Fibroblast of skin of left biceps (primary cell): ENCODE measurements at regions not wholly inside any gene's neighbourhood (a gene's known extent, or its start where the extent isn't known, plus 50 kb on each side); places are given as distances from the start of the nearest gene placed in this dataset.
A peak's percentile ranks its signal among the peaks of the same experiment; 100 is the strongest.
"Not testable (repeated sequence)": the region's sequence is repeated elsewhere in the genome, so short reads cannot be mapped to it uniquely, and the experiment has no call there.

Experiments
- DNase-seq, 2 experiments: peaks; one replicate each; pipeline ENCODE4 v3.0.0-alpha.2; 2013; ENCODE audit warnings: low read depth in 2 of 2

DNA sequence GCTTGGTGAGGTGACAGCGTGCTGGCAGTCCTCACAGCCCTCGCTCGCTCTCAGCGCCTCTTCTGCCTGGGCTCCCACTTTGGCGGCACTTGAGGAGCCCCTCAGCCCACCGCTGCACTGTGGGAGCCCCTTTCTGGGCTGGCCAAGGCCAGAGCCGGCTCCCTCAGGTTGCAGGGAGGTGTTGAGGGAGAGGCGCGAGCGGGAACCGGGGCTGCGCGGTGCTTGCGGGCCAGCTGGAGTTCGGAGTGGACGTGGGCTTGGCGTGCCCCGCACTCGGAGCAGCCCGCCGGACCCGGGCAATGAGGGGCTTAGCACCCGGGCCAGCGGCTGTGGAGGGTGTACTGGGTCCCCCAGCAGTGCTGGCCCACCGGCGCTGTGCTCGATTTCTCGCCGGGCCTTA lies 134.2 kb upstream of the BASP1 start:
- DNase-seq = not testable (repeated sequence)

DNA sequence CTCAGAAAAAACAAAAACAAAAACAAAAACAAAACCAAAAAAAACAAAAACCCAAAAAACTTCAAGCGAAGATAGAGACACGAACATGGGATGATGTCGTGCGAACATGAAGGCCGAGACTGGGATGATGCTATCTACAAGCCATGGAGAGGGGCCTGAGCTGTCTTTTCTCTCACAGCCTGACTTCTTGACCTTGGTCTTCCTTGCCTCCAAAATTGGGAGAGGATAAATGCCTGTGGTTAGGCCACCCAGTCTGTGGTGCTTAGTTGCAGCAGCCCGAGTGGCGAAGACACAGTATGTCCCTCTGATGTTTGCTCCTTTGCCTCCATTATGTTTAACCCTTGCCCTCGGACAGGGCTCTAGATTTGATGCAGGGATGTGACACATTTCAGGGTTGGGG lies 130.4 kb upstream of the BASP1 start:
- DNase-seq = no peak

DNA sequence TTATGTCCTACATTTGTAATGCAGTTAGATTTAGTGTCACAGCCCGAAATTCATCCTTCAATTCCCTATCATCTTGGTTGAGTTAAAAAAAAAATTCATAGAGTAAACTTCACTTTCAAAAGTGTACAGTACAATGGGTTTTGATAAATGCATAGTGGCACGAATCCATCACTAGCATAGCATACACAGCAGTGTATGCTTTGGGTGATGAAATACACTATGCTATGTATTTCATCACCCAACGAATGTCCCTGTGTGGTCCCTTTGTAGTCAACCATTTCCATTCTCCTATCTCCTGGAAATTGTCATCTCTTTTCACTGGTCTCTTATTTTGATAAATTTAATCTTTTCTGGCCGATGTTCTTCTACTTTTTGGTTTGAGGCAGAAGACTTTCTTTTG lies 129.4 kb upstream of the BASP1 start:
- no peak for DNase-seq

- no peak for DNase-seq
These were observed 128.4 kb upstream of the BASP1 start for GRCh38 chr5:17089001-17089400.

GRCh38 chr5:17089690-17090089 lies 127.7 kb upstream of the BASP1 start:
- DNase-seq = no peak

DNA sequence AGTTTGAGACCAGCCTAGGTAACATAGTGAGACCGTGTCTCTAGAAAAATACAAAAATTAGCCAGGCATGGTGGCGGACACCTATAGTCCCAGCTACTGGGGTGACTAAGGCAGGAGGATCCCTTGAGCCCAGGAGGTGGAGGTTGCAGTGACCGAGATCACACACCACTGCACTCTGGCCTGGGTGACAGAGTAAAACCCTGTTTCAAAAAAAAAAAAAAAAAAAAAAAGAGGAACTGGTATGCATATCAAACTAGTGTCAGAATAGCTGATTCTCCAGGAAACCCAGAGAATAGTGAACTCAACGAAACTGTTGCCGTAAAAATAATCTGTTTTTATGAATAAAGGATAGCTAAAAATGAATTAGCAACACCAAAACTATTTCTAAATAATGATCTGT lies 126.6 kb upstream of the BASP1 start:
- DNase-seq = no peak

DNA sequence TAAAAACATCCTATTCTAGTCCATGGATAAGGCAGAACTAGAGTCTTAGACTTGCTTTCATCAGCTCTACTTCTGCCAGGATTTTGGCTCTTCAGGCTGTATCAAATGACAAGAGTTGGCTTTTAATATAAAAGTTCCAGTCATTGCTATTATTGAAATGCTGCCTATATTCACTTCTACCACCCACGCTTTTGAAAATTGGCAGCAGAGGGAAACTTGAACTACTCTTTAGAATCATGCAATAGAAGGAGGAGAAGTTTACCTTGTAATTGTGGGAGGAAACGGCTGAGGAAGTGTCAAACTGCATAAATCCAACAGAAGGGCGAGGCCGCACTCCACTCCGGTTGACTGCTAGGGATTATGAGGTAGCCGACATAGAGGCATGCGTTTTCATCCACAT lies 122.6 kb upstream of the BASP1 start:
- DNase-seq = no peak

GRCh38 chr5:17096952-17097695 lies 120.3 kb upstream of the BASP1 start:
- DNase-seq = no peak

- no peak for DNase-seq
These were observed 117.5 kb upstream of the BASP1 start for GRCh38 chr5:17099946-17100345.

DNA sequence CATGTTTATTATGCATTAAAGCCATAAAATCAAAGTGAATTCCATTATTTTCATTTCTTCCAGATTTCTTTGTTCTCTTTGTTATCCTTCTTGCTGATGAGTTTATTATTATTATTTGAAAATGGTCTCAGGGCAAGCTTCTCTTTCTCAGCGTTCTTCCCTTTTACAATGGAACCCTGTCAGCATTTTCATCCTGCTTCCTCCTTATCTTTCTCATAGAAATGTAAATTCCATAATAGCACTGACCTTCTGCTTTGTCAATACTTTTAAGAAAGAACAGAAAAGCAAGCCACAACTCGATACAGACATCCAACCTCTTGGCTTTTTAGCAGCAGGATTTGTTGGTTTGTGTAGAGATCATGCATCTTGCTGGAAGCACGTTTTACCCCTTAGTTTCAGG lies 114.0 kb upstream of the BASP1 start:
- no peak for DNase-seq

- DNase-seq = peak; percentile 54 to 58
These were observed 111.5 kb upstream of the BASP1 start for GRCh38 chr5:17105744-17106418.

GRCh38 chr5:17106521-17106920 lies 110.9 kb upstream of the BASP1 start:
- DNase-seq = no peak

DNA sequence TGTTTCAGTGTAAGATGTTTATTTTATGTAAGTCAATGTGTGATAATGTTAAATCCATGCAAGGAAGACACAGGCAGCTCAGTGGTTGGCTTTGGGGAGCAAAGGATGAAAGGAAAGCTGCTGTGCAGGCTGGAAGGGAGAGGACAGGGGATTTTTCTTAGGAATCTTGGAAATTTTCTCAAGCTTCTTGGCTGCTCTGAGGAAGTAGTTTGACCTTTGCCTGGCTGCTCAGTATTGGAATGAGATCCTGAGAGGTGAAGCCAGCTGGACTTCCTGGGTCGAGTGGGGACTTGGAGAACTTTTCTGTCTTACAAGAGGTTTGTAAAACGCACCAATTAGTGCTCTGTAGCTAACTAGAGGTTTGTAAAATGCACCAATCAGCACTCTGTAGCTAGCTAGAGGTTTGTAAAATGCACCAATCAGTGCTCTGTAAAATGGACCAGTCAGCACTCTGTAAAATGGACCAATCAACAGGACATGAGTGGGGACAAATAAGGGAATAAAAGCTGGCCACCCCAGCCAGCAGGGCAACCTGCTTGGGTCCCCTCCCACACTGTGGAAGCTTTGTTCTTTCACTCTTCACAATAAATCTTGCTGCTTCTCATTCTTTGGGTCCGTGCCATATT lies 105.2 kb upstream of the BASP1 start:
- DNase-seq = not testable (repeated sequence)

- peak; percentile 83 to 84 for DNase-seq
These were observed 104.1 kb upstream of the BASP1 start for GRCh38 chr5:17113174-17113958.

- DNase-seq = no peak
These were observed 103.2 kb upstream of the BASP1 start for GRCh38 chr5:17114233-17114632.

DNA sequence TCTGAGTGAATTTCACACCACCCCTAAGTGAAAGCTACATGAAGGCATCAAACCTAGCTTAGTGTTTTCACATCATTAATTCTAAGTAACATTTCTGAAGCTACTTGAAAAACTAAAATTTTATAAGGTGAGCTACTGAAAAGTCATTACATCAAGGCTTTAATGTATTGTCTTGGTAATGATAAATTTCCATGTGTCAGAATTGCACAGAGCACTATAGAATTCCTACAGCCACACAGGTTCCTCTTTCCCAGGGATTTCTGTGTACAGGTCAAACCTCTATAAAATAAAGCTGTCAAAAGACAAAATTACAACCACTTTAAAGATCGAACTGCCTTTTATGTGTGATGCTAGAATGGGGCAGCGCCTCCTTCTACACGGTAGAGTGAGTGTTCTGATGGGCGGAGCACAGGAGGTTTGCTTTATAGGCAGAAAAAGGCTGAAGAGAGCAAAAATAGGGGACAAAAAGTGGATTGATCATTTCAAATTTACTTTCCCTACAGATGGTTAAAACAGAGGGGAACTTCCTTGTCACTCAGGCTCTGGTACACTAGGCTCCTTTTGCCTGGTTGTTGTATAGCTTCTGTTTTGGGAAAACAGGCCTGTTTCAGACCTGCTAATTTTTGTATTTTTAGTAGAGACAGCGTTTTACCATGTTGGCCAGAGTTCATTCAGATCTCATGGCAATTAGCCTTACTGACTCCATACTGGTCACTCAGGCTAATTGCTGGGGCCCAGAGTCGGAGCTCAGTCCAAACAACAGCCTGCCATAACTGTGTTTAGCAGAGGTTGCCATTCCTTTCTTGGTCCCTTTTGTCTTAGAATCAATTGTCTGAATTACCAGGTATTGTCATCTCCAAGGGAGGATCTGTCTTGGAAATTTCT lies 102.5 kb upstream of the BASP1 start:
- DNase-seq = no peak

DNA sequence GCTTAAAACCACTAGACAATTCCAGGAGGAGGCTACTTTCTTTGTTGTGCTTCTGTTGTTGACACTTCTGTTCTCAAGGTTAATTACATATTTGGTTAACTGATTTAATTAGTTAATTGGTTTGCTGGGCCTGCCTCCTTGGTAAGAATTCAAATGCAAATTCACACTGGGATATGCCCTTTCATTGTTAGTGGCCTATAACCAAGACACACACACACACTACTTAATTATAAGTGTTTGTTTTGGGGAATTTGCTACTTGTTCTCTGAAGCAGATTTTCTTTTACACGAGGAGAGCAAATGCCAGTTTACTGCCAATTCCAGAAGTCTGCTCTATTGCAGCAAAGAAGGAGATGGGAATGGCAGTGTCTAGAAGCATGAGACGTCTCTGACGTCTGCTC lies 101.6 kb upstream of the BASP1 start:
- DNase-seq = no peak

GRCh38 chr5:17118631-17119030 lies 98.8 kb upstream of the BASP1 start:
- peak; percentile 44 to 53 for DNase-seq

- DNase-seq = no peak
These were observed 97.2 kb upstream of the BASP1 start for GRCh38 chr5:17120209-17120608.

GRCh38 chr5:17121776-17122175 lies 95.7 kb upstream of the BASP1 start:
- DNase-seq = no peak

GRCh38 chr5:17123010-17123409 lies 94.4 kb upstream of the BASP1 start:
- no peak for DNase-seq
